Skin of body (tissue), 1 donor: ENCODE measurements at regions not wholly inside any gene's neighbourhood (a gene's known extent, or its start where the extent isn't known, plus 50 kb on each side); places are given as distances from the start of the nearest gene placed in this dataset.

Experiments
- DNase-seq: peaks from one replicate; lab custom pipeline; 2025; lab: John Stamatoyannopoulos, UW

GRCh38 chr12:43294916-43295315, 257.1 kb downstream of the ADAMTS20 start:
- no peak for DNase-seq

- DNase-seq = no peak
These were observed 257.9 kb downstream of the ADAMTS20 start for GRCh38 chr12:43294147-43294546.

DNA sequence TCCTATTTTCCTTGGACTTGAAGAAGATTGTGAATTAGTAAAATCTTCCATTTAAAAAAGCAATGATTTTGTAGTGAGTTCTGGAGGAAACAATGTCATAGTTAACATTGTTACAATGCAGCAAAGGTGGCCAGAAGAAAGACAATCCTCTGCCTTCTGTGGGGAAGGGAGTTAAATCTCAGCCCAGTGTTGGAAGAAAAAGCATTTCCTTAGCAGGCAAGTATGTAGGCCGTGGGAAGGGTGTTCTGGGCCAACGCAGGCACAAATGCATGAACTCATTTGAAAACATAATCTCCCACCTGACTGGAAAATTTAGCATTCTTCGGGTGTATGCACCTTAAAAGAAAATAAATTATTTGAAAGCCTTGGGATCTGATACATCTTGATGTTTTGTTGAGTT, 258.6 kb downstream of the ADAMTS20 start:
- DNase-seq = no peak

GRCh38 chr12:43292699-43293098, 259.3 kb downstream of the ADAMTS20 start:
- DNase-seq = no peak

DNA sequence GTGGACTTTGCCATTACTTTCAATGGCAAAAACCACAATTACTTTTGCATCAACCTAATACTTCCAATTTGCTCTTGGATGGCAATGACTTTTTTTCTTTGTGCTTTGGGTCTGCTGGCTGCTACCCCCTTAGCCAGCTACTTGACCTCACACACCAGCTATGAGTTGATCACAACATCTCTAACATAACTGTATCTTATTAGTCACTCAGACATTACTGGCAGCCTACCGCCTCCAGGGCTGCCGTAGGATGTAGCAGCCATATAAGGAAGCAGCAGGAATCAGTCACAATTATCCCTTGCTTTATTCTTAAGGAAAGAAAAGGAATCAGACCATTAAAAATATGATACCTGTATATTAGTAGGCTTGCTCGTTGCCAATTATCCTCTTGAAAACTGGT, 260.5 kb downstream of the ADAMTS20 start:
- DNase-seq = no peak

DNA sequence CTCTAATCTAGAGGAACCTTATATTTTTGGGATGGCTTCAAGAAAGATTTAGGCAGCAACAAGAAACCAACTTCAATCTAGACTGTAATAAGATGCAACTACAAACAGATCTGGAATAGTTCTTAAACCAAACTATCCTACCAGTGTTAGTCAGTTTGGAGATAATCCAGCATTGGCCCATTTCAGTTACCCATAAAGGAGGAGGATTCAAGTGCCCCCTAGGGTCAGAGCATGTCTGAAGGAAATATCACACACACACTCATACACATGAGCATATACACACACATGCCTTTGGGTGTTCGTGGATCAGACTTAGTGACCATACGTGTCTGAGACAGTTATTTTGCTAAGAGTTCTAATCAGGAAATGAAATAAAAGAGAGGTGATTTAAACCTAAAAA, 261.2 kb downstream of the ADAMTS20 start:
- DNase-seq = no peak

DNA sequence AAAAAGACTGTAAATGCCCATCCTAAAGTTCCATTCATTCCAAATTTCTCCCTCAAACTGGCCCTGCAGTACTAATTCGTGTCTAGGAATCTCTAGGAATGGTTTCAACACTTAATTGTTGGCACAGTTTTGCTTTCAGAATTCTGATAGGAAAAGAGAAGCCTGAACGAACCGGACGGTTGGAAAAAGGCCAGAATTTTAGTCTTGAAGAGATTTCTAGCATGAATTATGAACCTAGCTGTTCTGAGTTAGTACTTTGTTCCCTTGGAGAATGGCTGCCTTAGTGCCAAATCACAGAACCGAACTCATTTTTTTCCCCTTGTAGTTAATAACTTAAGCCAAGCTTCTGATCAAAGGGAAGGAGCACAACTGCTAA, 262.6 kb downstream of the ADAMTS20 start:
- DNase-seq = peak; percentile 70

DNA sequence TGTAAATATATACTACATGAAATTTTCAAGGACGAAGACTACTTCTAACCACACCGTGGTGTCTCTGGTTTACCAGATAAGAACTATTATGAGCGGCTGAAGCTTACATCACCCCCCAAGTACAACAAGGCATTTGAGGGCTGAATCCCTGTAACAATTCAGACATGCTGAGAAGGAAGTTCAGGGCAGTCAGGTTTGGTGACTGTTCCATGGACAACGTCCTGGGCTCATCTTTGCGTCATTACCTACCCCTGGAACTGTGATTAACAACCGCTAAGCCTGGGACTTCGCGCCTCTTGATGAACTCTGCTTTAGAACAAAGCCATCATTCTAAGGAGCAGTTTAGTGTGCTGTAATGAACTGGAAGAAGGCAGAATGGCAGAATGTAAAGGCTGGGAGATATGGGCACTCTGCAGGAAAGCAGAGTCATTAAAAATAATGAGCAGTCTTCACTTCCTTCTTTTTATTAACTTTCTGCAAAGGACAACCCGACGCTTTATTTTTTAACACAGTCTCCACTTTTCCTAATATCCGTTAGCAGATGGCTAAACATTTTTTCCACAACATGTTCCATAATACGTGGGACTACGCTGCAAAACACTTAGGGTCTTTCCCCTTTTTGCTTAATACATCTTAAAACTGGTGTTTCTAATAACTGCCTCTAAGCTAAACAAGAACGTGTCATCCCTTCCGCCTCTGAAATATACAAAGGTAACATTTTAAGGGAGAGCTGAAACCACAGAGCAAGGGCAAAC, 263.2 kb downstream of the ADAMTS20 start:
- no peak for DNase-seq

GRCh38 chr12:43287706-43288383, 264.2 kb downstream of the ADAMTS20 start:
- no peak for DNase-seq

- no peak for DNase-seq
These were observed 265.0 kb downstream of the ADAMTS20 start for GRCh38 chr12:43286986-43287385.

DNA sequence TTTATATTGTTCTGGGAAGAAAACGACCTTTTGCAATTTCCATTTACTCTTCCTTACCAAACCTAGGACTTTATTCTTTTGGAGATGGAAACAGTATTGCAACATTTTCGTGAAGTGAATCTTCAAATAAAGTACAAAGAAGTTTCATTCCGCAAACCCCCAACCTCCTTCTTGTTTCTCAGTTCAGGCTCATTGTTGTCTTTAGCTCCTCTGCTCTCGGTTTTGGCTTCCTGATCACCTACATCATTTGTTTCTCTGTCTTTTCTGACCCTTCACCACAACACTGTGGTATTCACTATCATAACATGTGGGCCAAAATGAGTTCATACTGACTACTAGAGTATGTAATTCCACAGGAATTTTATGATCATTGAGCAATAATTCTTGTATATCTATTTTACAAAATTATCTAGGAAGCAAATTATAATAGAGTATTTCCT, 266.8 kb downstream of the ADAMTS20 start:
- peak; percentile 90 for DNase-seq

- peak; percentile 88 for DNase-seq
These were observed 267.4 kb downstream of the ADAMTS20 start for GRCh38 chr12:43284486-43285158.

GRCh38 chr12:43283206-43283605, 268.8 kb downstream of the ADAMTS20 start:
- no peak for DNase-seq

DNA sequence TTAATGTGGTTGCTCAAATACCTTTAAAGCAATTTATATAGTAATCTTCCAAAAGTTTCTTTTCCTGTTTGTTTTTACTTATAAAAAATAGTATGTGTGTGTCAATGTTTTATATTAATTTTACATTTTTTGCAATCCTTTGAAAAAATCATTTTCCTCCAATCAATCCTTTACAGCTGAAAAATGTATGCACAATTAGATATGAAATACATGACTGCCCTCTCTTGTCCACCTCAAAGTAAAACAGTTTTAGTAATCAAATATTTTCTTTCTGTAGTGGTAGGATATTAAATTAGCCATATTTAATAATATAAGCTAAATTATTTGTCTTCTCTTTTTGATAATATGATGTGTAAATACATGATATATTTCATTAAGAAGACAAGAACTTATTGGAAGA, 269.9 kb downstream of the ADAMTS20 start:
- DNase-seq = peak; percentile 23

GRCh38 chr12:43281563-43281962, 270.4 kb downstream of the ADAMTS20 start:
- no peak for DNase-seq

- no peak for DNase-seq
These were observed 273.5 kb downstream of the ADAMTS20 start for GRCh38 chr12:43278541-43278832.

GRCh38 chr12:43277651-43278540, 274.1 kb downstream of the ADAMTS20 start:
- DNase-seq = no peak

DNA sequence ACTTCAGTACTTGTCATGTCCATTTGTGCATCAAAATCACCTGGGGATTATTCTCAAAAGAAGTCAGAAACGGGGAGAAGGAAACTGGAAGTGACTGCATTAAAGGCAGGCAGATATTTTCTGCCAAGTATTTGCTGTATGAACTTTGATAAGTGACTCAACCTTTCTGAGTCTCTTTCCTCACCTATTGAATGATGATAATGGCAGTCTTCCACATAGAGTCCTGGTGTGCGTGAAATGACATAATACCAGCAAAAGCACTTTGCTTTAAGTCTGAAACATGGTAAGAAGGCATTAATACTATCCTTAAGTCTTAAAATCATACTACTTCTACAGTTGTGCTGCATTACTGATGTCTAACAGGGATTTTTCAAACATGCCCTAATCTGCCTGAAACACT, 278.5 kb downstream of the ADAMTS20 start:
- no peak for DNase-seq

DNA sequence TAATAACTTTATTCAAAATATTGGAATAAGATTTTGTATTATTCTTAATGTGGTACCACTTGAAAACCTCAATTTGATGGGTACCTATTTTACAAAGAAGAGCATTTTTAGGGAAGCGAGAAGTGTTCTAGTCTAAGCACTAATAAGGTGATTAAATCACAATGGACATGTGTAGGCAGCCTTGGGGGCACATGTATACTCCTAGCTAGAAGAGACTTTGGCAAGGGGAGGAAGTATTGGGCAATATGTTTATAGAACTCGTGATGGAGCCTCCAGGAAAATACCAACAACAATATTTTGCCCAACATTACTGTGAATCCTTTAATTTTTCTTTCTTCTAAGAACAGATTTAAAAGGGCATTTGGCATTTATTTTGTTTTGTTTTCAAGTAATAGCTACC, 280.3 kb downstream of the ADAMTS20 start:
- no peak for DNase-seq

DNA sequence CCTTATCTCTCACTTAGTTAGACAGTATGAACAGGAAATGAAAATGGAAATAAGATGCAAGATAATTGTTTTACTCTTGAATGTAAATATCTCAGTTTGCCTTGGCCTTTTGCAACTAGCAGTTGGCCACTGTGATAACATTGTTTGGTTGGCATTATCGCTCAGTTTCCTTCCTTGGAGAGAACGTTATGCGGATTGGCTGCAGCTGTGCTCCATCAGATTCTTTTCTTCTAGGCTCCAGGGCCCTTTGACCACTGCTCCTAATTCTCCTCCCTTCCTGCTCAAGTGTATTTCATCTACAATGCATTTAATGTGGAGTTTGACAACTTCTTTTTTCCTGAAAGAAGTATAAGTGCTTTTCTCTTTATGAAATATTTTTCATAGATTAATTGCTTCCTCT, 284.2 kb downstream of the ADAMTS20 start:
- DNase-seq = no peak

DNA sequence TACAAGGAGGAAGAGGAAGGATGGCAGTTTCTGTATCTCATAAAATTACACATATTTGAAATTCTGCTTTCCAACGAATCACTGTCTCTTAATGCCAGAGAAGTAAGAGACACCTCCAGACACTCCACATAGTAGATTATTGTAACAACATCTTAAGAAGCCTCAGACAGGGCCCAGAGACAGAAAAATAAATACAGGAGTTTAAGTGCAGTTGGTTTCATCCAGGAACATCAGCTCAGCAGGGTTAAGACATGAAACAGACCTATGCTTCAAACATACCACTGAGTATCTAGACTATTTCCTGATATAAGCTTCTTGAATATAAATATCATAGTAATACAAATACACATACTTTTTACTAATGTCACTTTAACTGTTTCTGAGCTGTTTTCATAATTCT, 290.3 kb downstream of the ADAMTS20 start:
- no peak for DNase-seq
